Erythroblast (primary cell): ENCODE measurements at regions not wholly inside any gene's neighbourhood (a gene's known extent, or its start where the extent isn't known, plus 50 kb on each side); places are given as distances from the start of the nearest gene placed in this dataset.
"Not testable (repeated sequence)": the region's sequence is repeated elsewhere in the genome, so short reads cannot be mapped to it uniquely, and the experiment has no call there.

Experiments
- DNase-seq, 2 experiments: peaks; one replicate each; lab custom pipeline; 2025; lab: John Stamatoyannopoulos, UW
- GATA1 ChIP-seq: IDR thresholded peaks from 2 replicates; pipeline ENCODE4 v1.6.1; 2011; ENCODE audit warnings: low read depth, mild to moderate bottlenecking, control low read depth, low read length, moderate library complexity
- POLR2A ChIP-seq: IDR thresholded peaks from 2 replicates; pipeline ENCODE4 v1.6.1; 2011; ENCODE audit warnings: mild to moderate bottlenecking, low read length

DNA sequence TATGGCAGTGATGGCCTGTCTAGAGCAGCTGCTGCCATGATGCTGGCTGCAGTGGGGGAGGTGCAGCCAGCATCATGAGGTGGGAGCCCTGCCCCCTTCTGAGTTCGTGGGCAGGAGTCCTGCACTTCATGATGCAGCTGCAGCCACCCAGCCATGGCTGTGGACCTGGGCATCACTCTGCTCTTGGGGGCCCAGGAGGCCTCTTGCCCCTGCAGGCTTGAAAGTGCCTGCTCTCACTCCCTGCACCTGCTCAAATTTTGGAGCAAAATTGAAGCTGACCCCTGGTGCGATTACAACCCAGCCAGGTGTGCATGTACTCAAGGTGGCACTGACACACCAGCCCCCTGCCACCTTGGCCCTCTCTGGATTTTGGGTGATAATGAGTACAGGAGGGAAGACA, 712.9 kb downstream of the NUP35 start:
- no peak for DNase-seq
- TF ChIP-seq GATA1: no peak
- no peak for TF ChIP-seq POLR2A

GRCh38 chr2:183838295-183838694, 714.1 kb downstream of the NUP35 start:
- no peak for DNase-seq
- TF ChIP-seq GATA1: no peak
- TF ChIP-seq POLR2A: no peak

DNA sequence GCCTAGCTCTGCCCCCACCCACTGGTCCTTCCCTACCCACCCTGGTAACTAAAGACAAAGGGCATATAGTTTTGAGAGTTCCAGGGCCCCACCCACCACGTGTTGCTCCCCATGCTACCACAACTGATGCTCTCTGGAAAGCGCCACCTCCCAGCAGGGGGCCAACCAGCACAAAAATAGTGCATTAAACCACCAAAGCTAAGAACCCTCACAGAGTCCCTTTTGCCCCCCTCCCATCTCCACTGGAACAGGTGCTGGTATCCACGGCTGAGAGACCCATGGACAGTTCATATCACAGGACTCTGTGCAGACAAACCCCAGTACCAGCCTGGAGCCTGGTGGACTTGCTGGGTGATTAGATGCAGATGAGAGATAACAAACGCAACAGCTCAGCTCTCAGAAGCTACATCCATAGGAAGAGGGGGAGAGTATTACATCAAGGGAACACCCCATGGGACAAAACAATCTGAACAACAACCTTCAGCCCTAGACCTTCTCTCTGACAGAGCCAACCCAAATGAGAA, 715.9 kb downstream of the NUP35 start:
- DNase-seq: no peak
- TF ChIP-seq GATA1 (no peak), POLR2A (no peak)

GRCh38 chr2:183849826-183850225, 725.6 kb downstream of the NUP35 start:
- not testable (repeated sequence) for DNase-seq

DNA sequence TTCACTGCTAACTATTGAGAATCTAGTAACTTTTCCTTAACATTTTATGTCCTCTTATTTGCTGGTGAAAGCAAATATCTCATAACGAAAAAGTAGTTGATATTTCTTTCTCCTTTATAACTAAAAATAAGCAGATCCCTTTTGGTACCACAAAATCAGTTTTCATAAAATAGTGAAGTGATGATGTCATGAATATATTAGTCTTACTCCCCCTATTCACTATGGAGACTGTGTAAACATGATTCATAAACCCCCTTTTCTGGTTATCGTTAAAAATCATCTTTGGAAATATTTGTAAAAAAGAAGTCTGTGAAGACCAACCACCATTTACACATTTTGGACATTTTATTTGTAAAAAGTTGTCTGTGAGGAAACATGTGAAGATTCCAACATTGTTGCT, 734.9 kb downstream of the NUP35 start:
- no peak for DNase-seq
- TF ChIP-seq POLR2A: no peak
- no peak for TF ChIP-seq GATA1

GRCh38 chr2:183866666-183867065, 731.7 kb upstream of the ZNF804A start:
- TF ChIP-seq GATA1 (no peak), POLR2A (no peak)
- no peak for DNase-seq

DNA sequence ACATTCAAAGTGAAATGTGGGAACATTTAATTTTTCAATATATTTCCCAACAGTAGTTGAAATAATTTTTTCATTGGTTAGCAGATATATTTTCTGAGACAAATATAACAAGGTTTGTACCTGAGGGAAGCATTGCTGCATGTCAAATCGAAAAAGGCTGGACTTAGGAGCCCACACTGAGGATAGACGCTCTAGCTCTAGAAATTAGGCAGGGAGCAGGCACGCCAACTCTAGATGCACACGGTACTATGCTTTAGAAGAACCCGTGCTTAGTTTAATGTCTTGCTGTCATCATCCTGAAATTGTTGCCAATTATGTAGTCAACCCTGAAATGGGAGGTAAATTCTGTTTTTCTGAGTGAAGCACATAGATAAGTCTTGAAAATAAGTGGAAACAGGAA, 731.1 kb upstream of the ZNF804A start:
- DNase-seq: no peak
- no peak for TF ChIP-seq POLR2A
- TF ChIP-seq GATA1: no peak

DNA sequence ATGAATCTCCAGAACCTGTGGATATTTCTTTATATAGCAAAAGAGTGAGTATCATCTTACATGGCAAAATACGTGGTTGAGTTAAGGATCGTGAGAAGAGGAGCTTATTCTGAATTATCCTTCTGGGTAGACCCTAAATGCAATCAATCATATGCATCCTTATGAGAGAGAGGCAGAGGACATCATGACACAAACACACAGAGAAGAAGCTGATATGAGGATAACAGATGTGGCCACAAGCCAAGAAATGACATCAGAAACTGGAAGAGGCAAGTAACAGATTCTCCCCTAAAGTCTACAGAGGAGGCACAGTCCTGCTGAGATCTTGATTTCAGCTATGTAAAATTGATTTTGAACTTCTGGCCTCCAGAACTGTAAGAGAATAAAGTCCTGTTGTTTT, 730.2 kb upstream of the ZNF804A start:
- TF ChIP-seq POLR2A (no peak), GATA1 (no peak)
- peak in 1 of 2 experiments; percentile 1 for DNase-seq

GRCh38 chr2:183868707-183869106, 729.6 kb upstream of the ZNF804A start:
- no peak for DNase-seq
- TF ChIP-seq POLR2A: no peak
- no peak for TF ChIP-seq GATA1

DNA sequence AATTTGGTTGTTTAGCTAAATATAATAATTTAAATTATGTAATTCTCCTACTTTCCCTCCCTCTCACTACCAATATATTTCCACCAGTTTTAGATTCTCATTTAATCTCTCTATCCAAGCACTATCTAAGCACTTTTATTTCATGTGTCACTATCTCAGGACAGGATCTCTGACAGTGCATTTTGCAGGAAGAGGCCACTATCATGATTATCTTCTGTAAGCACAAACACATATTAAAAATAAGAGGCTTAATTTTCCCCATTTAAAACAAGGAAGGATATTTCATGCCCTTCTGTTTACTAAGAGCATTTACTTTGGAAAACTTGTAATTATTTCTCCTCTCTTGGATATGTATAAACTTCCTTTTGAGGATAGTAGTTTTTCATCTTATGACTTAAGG, 726.2 kb upstream of the ZNF804A start:
- DNase-seq: no peak
- TF ChIP-seq POLR2A (no peak), GATA1 (no peak)

GRCh38 chr2:183881978-183882377, 716.4 kb upstream of the ZNF804A start:
- DNase-seq: no peak
- TF ChIP-seq GATA1: no peak
- TF ChIP-seq POLR2A: no peak

- DNase-seq: no peak
- TF ChIP-seq GATA1 (no peak), POLR2A (no peak)
These were observed 705.9 kb upstream of the ZNF804A start for GRCh38 chr2:183892315-183892941.

DNA sequence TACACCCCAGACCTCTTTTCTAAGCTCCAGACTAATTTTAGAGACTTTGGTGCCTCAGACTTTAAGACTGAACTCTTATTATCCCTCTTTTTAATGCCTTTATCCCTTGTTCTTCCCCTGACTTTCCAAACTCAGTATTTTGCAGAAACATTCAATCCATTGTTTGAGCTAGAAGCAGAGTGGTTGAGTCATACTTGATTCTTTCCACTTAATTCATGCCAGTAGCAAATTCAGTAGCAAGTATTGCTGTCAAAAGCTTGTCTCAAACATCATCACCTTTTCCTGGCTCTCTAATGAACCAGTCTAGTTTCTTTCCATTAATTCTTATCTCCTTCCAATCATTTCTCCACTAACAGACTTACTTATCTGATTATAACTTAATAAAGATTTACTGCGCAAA, 699.7 kb upstream of the ZNF804A start:
- no peak for DNase-seq
- no peak for TF ChIP-seq GATA1
- no peak for TF ChIP-seq POLR2A

GRCh38 chr2:183901931-183902330, 696.4 kb upstream of the ZNF804A start:
- TF ChIP-seq GATA1: no peak
- no peak for TF ChIP-seq POLR2A

GRCh38 chr2:183903026-183903425, 695.3 kb upstream of the ZNF804A start:
- DNase-seq: no peak
- no peak for TF ChIP-seq POLR2A

More at GRCh38 chr2:183901931-183902330, 696.4 kb upstream of the ZNF804A start:
- DNase-seq: no peak

DNA sequence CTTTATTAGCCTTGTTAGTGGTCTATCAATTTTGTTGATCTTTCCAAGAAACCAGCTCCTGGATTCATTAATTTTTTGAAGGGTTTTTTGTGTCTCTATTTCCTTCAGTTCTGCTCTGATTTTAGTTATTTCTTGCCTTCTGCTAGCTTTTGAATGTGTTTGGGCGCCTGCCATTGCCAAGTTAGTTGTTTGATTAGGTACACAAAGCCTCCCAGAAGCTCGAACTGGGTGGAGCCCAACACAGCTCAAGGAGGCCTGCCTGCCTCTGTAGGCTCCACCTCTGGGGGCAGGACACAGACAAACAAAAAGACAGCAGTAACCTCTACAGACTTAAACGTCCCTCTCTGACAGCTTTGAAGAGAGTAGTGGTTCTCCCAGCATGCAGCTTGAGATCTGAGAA, 682.3 kb upstream of the ZNF804A start:
- not testable (repeated sequence) for DNase-seq
